GM12878 (cell line): ENCODE measurements at regions not wholly inside any gene's neighbourhood (a gene's known extent, or its start where the extent isn't known, plus 50 kb on each side); places are given as distances from the start of the nearest gene placed in this dataset.

Experiments
- ATF7 ChIP-seq: fragments of 450-650 bp; IDR thresholded peaks from 2 replicates; pipeline ENCODE4 v1.6.1; 2016; ENCODE audit warnings: low read depth, mild to moderate bottlenecking
- BCL11A ChIP-seq: IDR thresholded peaks from 2 replicates; pipeline ENCODE4 v1.6.1; 2011; ENCODE audit warnings: low read depth, low read length
- BHLHE40 ChIP-seq, 2 experiments: fragments of 450-650 bp in 1 of 2; IDR thresholded peaks; 2 replicates each; pipeline ENCODE4 v1.6.1; 2011 to 2017; ENCODE audit warnings: low read depth in 2 of 2, borderline replicate concordance in 1 of 2, improper control_type of control experiment in 1 of 2, low read length in 1 of 2, mild to moderate bottlenecking in 1 of 2
- BRCA1 ChIP-seq: IDR thresholded peaks from 2 replicates; pipeline ENCODE4 v1.6.1; 2011; ENCODE audit warnings: low read depth, low read length, improper control_type of control experiment
- CREM ChIP-seq: IDR thresholded peaks from 2 replicates; pipeline ENCODE4 v1.6.1; 2014; ENCODE audit warnings: antibody characterized with exemption, low read depth
- EZH2 ChIP-seq: IDR thresholded peaks from 2 replicates; pipeline ENCODE4 v1.6.1; 2012; ENCODE audit warnings: low read depth, mild to moderate bottlenecking, control low read depth, inconsistent platforms, low read length, borderline replicate concordance; ENCODE audit not compliant: control insufficient read depth
- FOS ChIP-seq: IDR thresholded peaks from 3 replicates; pipeline ENCODE4 v1.6.1; 2011; ENCODE audit warnings: borderline replicate concordance; ENCODE audit not compliant: insufficient read length; ENCODE audit errors: extremely low read depth
- FOXM1 ChIP-seq: IDR thresholded peaks from 2 replicates; pipeline ENCODE4 v1.6.1; 2012; ENCODE audit warnings: low read depth, mild to moderate bottlenecking, inconsistent platforms, low read length, moderate library complexity
- JUNB ChIP-seq: IDR thresholded peaks from 2 replicates; pipeline ENCODE4 v1.6.1; 2016; ENCODE audit warnings: antibody characterized with exemption, mild to moderate bottlenecking
- JUND ChIP-seq: IDR thresholded peaks from 2 replicates; pipeline ENCODE4 v1.6.1; 2012; ENCODE audit warnings: low read depth, mild to moderate bottlenecking, low read length, improper control_type of control experiment, moderate library complexity
- MEF2A ChIP-seq: IDR thresholded peaks from 2 replicates; pipeline ENCODE4 v1.6.1; 2011; ENCODE audit warnings: low read depth, mild to moderate bottlenecking, low read length, moderate library complexity; ENCODE audit not compliant: insufficient read depth
- MXI1 ChIP-seq: fragments of 150-350 bp; IDR thresholded peaks from 2 replicates; pipeline ENCODE4 v1.6.1; 2011; ENCODE audit warnings: low read depth, mild to moderate bottlenecking, inconsistent platforms, low read length, improper control_type of control experiment
- MYC ChIP-seq: IDR thresholded peaks from 2 replicates; pipeline ENCODE4 v1.6.1; 2011; ENCODE audit warnings: mild to moderate bottlenecking, low read length, moderate library complexity, inconsistent platforms; ENCODE audit not compliant: insufficient read depth, insufficient replicate concordance, insufficient read length, severe bottlenecking
- POU2F2 ChIP-seq: IDR thresholded peaks from 3 replicates; pipeline ENCODE4 v1.6.1; 2011; ENCODE audit warnings: low read depth, mild to moderate bottlenecking, low read length, borderline replicate concordance
- RAD51 ChIP-seq: fragments of 450-650 bp; IDR thresholded peaks from 2 replicates; pipeline ENCODE4 v1.6.1; 2016; ENCODE audit warnings: moderate library complexity, mild to moderate bottlenecking, inconsistent platforms
- RFX5 ChIP-seq: IDR thresholded peaks from 2 replicates; pipeline ENCODE4 v1.6.1; 2011; ENCODE audit warnings: low read depth, low read length, improper control_type of control experiment
- RUNX3 ChIP-seq: IDR thresholded peaks from 2 replicates; pipeline ENCODE4 v1.6.1; 2012; ENCODE audit warnings: low read length, inconsistent platforms
- STAT1 ChIP-seq: fragments of 450-650 bp; conservative IDR thresholded peaks from 2 replicates; pipeline ENCODE4 v1.6.1; 2014; ENCODE audit warnings: antibody characterized with exemption, mild to moderate bottlenecking
- TBL1XR1 ChIP-seq: IDR thresholded peaks from 2 replicates; pipeline ENCODE4 v1.6.1; 2012; ENCODE audit warnings: low read depth, low read length, improper control_type of control experiment
- ZNF384 ChIP-seq: IDR thresholded peaks from 2 replicates; pipeline ENCODE4 v1.6.1; 2012; ENCODE audit warnings: low read depth, mild to moderate bottlenecking, low read length, improper control_type of control experiment, borderline replicate concordance
- ZNF592 ChIP-seq: fragments of 450-650 bp; IDR thresholded peaks from 2 replicates; pipeline ENCODE4 v1.6.1; 2017; ENCODE audit warnings: mild to moderate bottlenecking, moderate library complexity
- TF ChIP-seq, protein P1 (sequence below): IDR thresholded peaks from 2 replicates; pipeline ENCODE4 v1.6.1; 2011; ENCODE audit warnings: mild to moderate bottlenecking, low read depth, low read length, moderate library complexity; ENCODE audit not compliant: insufficient replicate concordance
- TF ChIP-seq, protein P2 (sequence below): fragments of 450-650 bp; IDR thresholded peaks from 2 replicates; pipeline ENCODE4 v1.6.1; 2017; ENCODE audit warnings: mild to moderate bottlenecking, moderate library complexity

GRCh38 chr3:106172780-106173179 lies 304.0 kb upstream of the CBLB start (continued):
- TF ChIP-seq ZNF592 (no peak), BRCA1 (no peak), BCL11A (peak; percentile 86), BHLHE40 (IDR thresholded peaks at IDR 0.05; ENCODE audit: borderline replicate concordance in 1 of 2, low read depth in 2 of 2, low read length in 1 of 2) (peak in 1 of 2 experiments; percentile 35; a peak in 1 of 4 replicates), POU2F2 (no peak), TBL1XR1 (peak; percentile 65; the same call in 1 of the 2 replicates), CREM (0 out of 2 replicates have a peak, but pooled peaks have one; percentile 33), RUNX3 (peak; percentile 99), STAT1 (no peak), ZNF384 (peak; percentile 98), RAD51 (no peak), RFX5 (no peak), JUNB (peak; percentile 92), EZH2 (no peak), MEF2A (peak; percentile 84), JUND (peak; percentile 61; the same call in 1 of the 2 replicates), FOXM1 (peak; percentile 87), FOS (no peak), MYC (no peak), ATF7 (peak; percentile 92), MXI1 (peak; percentile 46; the same call in 1 of the 2 replicates)
- TF ChIP-seq, protein P1, sequence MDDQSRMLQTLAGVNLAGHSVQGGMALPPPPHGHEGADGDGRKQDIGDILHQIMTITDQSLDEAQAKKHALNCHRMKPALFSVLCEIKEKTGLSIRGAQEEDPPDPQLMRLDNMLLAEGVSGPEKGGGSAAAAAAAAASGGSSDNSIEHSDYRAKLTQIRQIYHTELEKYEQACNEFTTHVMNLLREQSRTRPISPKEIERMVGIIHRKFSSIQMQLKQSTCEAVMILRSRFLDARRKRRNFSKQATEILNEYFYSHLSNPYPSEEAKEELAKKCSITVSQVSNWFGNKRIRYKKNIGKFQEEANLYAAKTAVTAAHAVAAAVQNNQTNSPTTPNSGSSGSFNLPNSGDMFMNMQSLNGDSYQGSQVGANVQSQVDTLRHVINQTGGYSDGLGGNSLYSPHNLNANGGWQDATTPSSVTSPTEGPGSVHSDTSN, result no peak
- TF ChIP-seq, protein P2, sequence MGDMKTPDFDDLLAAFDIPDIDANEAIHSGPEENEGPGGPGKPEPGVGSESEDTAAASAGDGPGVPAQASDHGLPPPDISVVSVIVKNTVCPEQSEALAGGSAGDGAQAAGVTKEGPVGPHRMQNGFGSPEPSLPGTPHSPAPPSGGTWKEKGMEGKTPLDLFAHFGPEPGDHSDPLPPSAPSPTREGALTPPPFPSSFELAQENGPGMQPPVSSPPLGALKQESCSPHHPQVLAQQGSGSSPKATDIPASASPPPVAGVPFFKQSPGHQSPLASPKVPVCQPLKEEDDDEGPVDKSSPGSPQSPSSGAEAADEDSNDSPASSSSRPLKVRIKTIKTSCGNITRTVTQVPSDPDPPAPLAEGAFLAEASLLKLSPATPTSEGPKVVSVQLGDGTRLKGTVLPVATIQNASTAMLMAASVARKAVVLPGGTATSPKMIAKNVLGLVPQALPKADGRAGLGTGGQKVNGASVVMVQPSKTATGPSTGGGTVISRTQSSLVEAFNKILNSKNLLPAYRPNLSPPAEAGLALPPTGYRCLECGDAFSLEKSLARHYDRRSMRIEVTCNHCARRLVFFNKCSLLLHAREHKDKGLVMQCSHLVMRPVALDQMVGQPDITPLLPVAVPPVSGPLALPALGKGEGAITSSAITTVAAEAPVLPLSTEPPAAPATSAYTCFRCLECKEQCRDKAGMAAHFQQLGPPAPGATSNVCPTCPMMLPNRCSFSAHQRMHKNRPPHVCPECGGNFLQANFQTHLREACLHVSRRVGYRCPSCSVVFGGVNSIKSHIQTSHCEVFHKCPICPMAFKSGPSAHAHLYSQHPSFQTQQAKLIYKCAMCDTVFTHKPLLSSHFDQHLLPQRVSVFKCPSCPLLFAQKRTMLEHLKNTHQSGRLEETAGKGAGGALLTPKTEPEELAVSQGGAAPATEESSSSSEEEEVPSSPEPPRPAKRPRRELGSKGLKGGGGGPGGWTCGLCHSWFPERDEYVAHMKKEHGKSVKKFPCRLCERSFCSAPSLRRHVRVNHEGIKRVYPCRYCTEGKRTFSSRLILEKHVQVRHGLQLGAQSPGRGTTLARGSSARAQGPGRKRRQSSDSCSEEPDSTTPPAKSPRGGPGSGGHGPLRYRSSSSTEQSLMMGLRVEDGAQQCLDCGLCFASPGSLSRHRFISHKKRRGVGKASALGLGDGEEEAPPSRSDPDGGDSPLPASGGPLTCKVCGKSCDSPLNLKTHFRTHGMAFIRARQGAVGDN, result no peak
